ENCODE measurements at regions not wholly inside any gene's neighbourhood (a gene's known extent, or its start where the extent isn't known, plus 50 kb on each side); places are given as distances from the start of the nearest gene placed in this dataset.
A peak's percentile ranks its signal among the peaks of the same experiment; 100 is the strongest.

DNA sequence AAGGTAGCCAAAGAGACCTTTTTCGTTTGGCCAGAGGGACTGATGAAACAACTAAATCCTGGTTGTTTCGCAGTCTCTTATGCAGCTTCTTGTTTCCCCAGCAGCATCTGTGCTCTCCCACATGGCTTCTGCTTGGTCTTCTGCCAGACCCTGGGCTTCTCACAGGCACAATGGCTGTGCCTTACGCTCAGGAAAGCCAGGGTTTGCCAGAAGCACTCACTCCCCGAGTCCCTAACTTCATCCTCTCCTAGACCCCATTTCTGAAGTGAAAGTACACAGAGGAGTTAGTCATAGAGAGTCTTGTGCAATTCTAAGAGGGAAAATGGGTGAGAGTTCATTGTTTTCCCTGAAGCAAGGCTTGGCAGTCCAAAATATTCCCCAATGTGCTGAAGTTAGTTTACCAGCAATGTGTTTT is 121.7 kb downstream of the EVX1 start:
- DNase-seq, result peak; percentile 50

GRCh38 chr7:27367179-27367932 is 124.8 kb downstream of the EVX1 start:
- DNase-seq, result no peak

- no peak for DNase-seq
These were observed 125.4 kb downstream of the EVX1 start for GRCh38 chr7:27367933-27368549.

DNA sequence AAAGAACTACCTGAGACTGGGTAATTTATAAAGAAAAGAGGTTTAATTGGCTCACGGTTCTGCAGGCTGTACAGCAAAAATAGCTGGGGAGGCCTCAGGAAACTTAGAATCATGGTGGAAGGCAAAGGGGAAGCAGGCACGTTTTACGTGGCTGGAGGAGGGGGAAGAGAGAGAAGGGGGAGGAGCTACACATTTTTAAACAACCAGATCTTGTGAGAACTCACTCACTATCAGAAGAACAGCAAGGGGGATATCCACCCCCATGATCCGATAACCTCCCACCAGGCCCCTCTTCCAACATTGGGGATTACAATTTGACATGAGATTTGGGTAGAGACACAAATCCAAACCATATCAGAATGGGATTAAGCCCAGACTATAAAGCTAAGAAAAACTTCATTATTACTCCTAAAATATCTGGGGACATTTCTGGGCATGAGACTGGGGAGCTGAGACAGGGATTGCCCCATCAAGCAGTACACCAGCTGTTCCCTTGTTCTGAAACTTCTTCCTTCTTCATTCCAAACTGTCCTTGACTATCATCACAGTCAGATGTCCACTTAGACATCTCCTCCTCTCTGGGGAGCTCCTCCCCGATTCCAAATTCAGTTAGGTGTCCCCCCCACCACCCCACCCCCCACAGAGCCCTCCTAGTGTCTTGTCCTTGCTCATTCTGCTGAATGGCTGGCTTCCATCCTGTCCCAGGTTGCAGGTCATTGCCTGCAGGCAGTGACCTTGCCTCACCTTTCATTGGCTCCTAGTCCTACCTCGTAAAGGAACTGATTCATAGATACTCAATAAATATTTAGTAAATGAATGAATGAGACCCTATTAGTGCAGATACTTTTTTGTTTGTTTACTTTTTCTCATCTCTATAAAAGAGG is 132.6 kb downstream of the EVX1 start:
- DNase-seq, result no peak

GRCh38 chr7:27375958-27376357 is 133.4 kb downstream of the EVX1 start:
- no peak for DNase-seq

- no peak for DNase-seq
These were observed 135.4 kb downstream of the EVX1 start for GRCh38 chr7:27377988-27378387.

DNA sequence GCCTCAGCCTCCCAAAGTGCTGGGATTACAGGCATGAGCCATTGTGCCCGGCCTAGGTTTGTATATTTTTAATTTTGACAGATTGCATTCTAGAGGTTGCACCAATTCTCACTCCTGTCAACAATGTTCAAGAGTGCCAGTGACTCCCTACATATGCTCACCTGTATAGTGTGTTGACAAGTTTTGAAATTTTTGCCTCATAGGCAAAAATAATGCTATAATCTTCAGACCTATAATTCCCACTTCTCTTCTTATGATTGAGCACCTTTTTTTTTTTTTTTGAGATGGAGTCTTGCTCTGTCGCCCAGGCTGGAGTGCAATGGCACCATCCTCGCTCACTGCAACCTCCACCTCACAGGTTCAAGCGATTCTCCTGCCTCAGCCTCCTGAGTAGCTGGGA is 139.7 kb downstream of the EVX1 start:
- DNase-seq, result no peak

DNA sequence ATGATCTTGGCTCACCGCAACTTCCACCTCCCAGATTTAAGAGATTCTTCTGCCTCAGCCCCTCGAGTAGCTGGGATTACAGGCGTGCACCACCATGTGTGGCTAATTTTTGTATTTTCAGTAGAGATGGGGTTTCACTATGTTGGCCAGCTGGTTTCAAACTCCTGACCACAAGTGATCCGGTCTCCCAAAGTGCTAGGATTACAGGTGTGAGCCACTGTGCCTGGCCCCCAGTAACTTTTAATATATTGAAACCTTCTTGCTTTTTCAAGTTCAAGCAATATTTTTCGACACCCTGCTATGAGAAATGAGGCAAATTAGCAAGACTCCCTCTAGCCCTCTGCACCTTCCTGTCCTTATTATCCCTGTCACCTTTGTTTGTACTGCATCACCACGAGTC is 144.0 kb downstream of the EVX1 start:
- no peak for DNase-seq

DNA sequence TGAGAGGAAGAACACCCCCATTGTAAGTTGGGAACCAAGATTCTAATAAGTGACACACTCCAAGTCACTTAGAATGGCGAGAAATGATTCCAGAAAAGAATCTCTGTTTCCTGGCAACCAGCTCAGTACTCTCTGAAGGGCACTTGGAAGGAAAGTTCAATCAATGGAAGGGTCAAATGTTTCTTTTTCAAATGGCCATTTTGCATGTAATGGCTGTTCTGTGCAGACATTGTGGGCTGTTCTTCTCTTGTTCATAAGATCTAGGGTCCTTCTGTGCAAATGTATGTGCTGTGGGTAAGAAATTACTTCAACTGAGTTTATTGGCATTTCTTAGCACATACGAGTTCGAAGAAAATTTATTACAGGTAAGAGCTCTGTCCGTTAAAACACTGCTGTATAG is 145.3 kb downstream of the EVX1 start:
- DNase-seq, result no peak

DNA sequence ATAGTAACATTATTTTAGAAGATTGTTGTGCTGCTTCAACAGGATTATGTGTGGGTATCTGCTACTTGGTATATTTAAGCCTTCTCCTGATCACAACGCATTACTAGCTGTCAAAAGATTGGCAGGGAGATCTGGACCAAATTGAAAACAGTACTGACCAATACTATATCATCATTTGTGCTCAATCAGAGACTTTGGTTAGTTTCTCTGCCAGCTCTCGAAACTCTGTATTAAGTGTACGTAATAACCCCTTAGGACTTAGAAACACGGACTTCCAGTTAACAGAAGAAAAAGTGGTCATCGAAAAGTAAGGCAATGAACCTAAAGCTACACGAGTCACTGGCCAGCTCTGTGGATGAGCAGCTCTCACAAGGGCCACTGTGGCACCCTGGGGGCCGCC is 146.0 kb downstream of the EVX1 start:
- no peak for DNase-seq

- DNase-seq, result no peak
These were observed 146.9 kb downstream of the EVX1 start for GRCh38 chr7:27389496-27389895.

GRCh38 chr7:27392477-27392876 is 149.9 kb downstream of the EVX1 start:
- no peak for DNase-seq

DNA sequence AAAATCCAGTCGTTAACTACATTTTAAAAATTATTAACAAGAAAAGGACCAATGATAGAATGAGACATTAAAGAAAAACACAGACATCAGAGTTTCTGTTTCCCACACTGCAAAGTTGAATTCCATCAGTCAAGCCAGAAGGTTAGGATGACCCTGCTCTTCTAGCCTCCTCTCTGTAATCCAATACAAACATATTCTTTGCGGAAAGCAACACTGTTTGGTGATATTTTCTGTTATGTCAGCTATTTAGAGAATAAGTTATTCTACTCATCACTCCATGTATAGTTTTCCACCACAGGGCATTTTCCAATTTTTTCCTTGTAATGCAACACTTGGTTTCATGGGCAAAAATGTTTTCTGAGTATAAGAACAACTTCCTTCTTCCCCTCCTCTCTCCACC is 152.3 kb downstream of the EVX1 start:
- no peak for DNase-seq

DNA sequence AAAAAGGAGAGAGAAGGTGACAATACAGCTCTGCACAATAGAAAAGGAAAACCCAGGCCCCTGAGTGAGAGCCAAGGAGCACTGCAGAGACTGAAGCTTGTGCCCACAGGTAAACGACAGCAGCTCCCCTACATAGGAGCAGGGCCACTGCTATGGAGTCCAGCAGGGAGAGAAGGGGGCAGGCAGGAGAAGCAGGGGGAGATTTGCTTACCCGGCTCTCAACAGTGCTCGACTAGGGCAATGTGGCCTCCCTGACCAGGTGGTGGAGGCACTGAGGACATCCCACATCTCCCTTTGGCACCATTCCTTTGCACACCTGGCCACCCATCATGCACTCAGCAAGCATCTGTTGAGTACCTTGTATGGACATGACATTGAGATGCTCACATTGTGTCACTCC is 153.0 kb downstream of the EVX1 start:
- no peak for DNase-seq

DNA sequence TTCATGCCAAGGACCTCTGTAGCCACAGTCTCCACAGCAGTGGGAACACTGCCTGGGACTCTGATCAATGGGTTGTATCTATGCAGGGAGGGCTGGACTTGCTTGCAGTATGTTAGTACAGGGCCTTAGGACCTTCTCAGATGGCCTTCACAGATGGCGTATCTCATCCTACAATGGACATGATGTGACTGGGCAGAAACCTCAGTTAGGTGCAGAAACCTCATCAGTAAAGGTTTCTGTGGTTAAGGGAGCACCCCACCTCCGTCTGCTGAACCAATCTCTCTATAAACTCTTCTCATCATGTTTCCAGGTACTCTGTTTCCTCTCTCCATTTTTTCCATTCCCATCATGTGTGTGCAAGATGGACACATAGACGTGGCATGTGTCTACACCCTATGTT is 154.9 kb downstream of the EVX1 start:
- DNase-seq, result no peak

DNA sequence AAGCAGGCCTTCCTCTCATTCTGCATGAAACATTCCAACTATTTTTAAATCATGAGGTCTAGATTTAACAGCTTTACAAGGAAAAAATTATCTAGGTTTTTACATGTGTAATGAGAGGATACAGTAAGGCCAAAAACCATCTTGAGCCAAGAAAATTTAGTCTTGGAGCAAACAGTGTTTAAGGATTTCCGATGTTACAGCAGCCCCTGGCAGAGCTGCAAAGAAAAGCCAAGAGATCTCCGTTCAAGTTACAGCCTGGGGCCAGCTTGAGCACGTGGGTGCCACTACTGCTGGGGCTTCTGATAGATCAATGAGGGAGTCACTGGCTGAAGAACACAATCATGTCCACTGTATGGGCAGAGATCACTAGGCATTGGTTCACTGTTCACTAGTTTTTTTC is 156.2 kb downstream of the EVX1 start:
- no peak for DNase-seq

DNA sequence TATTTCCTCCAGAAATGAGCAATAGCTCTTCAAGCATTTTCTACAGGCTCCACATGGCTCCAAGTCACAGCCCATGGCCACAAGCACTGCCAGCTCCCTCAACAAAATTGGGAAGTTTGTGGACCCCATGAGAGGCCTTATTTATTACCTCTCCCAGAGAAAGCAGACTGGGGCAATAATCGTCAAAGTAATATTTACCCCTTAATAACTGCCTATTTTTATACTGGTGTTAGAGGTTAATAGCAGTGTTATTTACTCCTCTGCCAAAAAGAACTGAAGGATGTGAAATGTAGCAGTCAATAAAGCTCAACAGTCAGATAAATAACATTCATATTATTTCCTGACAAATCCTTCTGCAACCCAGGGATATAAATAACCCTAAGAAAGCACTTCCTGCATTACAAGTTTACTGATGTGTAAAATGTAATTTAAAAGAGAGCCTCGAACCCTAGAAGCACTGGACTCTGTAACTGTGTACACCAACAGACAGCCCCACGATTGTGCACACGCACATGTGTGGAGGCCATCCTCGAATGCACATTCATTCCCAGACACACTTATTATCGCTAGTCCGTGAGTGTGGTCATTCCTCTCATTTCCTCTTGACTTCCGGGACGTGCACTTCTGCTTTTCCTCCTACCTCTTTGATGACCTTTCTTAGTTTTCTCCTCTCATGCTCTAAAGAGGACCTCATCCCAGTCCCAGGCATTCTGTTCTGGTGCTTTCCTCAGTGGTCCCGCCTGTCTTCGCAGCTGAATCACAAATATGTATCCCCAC is 157.4 kb downstream of the EVX1 start:
- DNase-seq, result no peak

- DNase-seq, result no peak
These were observed 163.2 kb downstream of the EVX1 start for GRCh38 chr7:27405780-27406179.

DNA sequence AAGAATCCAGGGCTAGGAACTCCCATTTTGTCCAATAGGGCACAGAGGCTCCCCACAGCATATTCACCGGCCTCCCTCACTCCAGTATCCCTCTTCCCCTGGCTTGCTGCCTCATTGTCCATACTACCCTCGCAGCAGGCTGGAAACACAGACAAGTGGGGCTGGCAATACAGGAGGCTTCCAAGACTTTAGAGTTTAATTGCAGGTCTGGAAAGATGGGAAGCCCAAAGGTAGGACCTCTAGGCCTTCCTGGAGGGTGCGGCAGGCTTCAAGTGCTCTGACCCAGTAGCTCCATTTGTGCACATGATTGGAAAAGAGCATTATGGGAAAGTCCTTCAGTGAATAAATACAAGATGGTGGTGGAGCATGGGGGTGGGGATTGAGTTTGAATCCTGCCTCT is 166.7 kb downstream of the EVX1 start:
- no peak for DNase-seq

DNA sequence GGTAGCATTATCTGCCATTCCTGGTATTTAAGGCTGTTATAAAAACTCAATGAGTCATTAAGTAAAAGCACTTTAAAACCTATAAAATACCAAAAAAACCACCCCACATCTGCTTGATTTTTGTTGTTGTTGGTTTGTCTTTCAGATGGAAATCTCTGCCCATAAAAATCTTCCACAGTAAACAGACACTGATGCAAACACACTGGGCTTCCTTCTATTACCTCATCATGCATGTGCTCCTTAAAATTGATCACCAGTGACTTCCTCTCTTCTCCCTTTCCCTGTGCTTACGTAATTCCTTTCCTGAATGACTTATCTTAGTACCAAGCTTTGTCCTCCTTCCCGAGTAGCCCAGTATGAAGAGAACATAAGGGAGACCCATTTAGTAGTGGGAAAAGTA is 167.2 kb downstream of the EVX1 start:
- DNase-seq, result no peak

- no peak for DNase-seq
These were observed 168.4 kb downstream of the EVX1 start for GRCh38 chr7:27410812-27411544.

DNA sequence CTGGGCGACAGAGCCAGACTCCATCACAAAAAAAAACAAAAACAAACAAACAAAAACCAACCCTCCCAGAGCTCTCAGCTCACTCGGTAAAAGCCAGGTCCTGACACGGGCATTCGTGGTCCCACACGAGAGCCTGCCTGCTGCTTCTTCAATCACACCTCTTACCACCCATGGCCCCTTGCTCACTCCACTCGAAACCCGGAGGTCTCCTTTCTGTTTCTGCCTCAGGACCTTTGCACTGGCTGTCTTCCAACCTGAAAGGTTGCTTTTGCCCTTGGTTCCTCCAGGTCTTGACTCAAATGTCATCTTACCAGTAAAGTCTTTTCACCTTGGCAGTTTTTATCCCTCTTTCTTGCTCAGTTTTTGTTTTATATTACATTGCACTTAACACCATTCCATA is 169.6 kb downstream of the EVX1 start:
- DNase-seq, result no peak
